Liver (tissue), 8 donors: ENCODE measurements at regions not wholly inside any gene's neighbourhood (a gene's known extent, or its start where the extent isn't known, plus 50 kb on each side); places are given as distances from the start of the nearest gene placed in this dataset.

ENCODE experiments used
- DNase-seq: peaks from one replicate; pipeline ENCODE4 v3.0.0-alpha.2; 2017; ENCODE audit warnings: low spot score
- H3K27ac ChIP-seq, 2 donors: one replicate each; pipeline ENCODE4 v1.7.0; 2013; ENCODE audit warnings: inconsistent platforms in 2 of 2, low read length in 2 of 2, control low read depth in 1 of 2, low read depth in 1 of 2, mild to moderate bottlenecking in 1 of 2
- H3K27me3 ChIP-seq, 4 donors: one replicate each; pipeline versions ENCODE4 v1.6.1 to v1.7.0; 2013; ENCODE audit warnings: low read length in 3 of 4, inconsistent platforms in 1 of 4, mild to moderate bottlenecking in 1 of 4, moderate library complexity in 1 of 4; ENCODE audit not compliant: control insufficient read depth in 4 of 4, insufficient read depth in 4 of 4
- H3K36me3 ChIP-seq, 4 donors: one replicate each; pipeline versions ENCODE4 v1.6.1 to v1.7.0; 2013; ENCODE audit warnings: low read length in 3 of 4, mild to moderate bottlenecking in 3 of 4, low read depth in 1 of 4, moderate library complexity in 1 of 4; ENCODE audit not compliant: control insufficient read depth in 4 of 4, insufficient read depth in 3 of 4
- H3K4me1 ChIP-seq, 4 donors: one replicate each; pipeline versions ENCODE4 v1.6.1 to v1.7.0; 2013; ENCODE audit warnings: low read length in 3 of 4, mild to moderate bottlenecking in 3 of 4, moderate library complexity in 1 of 4; ENCODE audit not compliant: control insufficient read depth in 4 of 4, insufficient read depth in 4 of 4
- H3K4me3 ChIP-seq, 3 donors: one replicate each; pipeline versions ENCODE4 v1.6.1 to v1.7.0; 2013; ENCODE audit warnings: low read length in 3 of 3, control low read depth in 1 of 3, low read depth in 1 of 3, mild to moderate bottlenecking in 1 of 3
- H3K9ac ChIP-seq, 2 donors: one replicate each; pipeline ENCODE4 v1.7.0; 2013; ENCODE audit warnings: low read length in 2 of 2, mild to moderate bottlenecking in 2 of 2, moderate library complexity in 2 of 2, control low read depth in 1 of 2, low read depth in 1 of 2
- H3K9me3 ChIP-seq, 4 donors: one replicate each; pipeline versions ENCODE4 v1.6.1 to v1.7.0; 2013; ENCODE audit warnings: low read length in 3 of 4; ENCODE audit not compliant: control insufficient read depth in 4 of 4
- CTCF ChIP-seq: fragments of 150-350 bp; IDR thresholded peaks from 2 replicates; pipeline ENCODE4 v1.5.1; 2017; ENCODE audit warnings: improper control_type of control experiment, low read depth, low read length; ENCODE audit not compliant: missing input control
- EGR1 ChIP-seq, 2 donors: IDR thresholded peaks; 2 replicates each; pipeline ENCODE4 v1.6.1; 2016 to 2018; ENCODE audit warnings: antibody characterized with exemption in 2 of 2, low read depth in 2 of 2
- FOXA1 ChIP-seq: IDR thresholded peaks from 2 replicates; pipeline ENCODE4 v1.6.1; 2016; ENCODE audit warnings: antibody characterized with exemption
- FOXA2 ChIP-seq: IDR thresholded peaks from 2 replicates; pipeline ENCODE4 v1.6.1; 2016; ENCODE audit warnings: antibody characterized with exemption
- GABPA ChIP-seq, 2 donors: IDR thresholded peaks in 1 of 2; conservative IDR thresholded peaks in 1 of 2; 2 replicates each; pipeline ENCODE4 v1.6.1; 2016; ENCODE audit warnings: antibody characterized with exemption in 2 of 2, mild to moderate bottlenecking in 1 of 2, moderate library complexity in 1 of 2
- HNF4A ChIP-seq, 2 donors: conservative IDR thresholded peaks; 2 replicates each; pipeline ENCODE4 v1.6.1; 2016; ENCODE audit warnings: antibody characterized with exemption in 2 of 2, mild to moderate bottlenecking in 2 of 2
- HNF4G ChIP-seq: IDR thresholded peaks from 2 replicates; pipeline ENCODE4 v1.6.1; 2016; ENCODE audit warnings: antibody characterized with exemption
- JUND ChIP-seq, 2 donors: IDR thresholded peaks; 2 replicates each; pipeline ENCODE4 v1.6.1; 2016; ENCODE audit warnings: antibody characterized with exemption in 2 of 2
- MAX ChIP-seq: IDR thresholded peaks from 2 replicates; pipeline ENCODE4 v1.6.1; 2016; ENCODE audit warnings: antibody characterized with exemption
- NR2F2 ChIP-seq: IDR thresholded peaks from 2 replicates; pipeline ENCODE4 v1.6.1; 2016; ENCODE audit warnings: antibody characterized with exemption
- RAD21 ChIP-seq, 2 donors: IDR thresholded peaks; 2 replicates each; pipeline ENCODE4 v1.6.1; 2016; ENCODE audit warnings: antibody characterized with exemption in 2 of 2, mild to moderate bottlenecking in 2 of 2
- REST ChIP-seq: IDR thresholded peaks from 2 replicates; pipeline ENCODE4 v1.6.1; 2016; ENCODE audit warnings: antibody characterized with exemption, mild to moderate bottlenecking
- RXRA ChIP-seq, 2 donors: IDR thresholded peaks; 2 replicates each; pipeline ENCODE4 v1.6.1; 2017 to 2018; ENCODE audit warnings: antibody characterized with exemption in 2 of 2, mild to moderate bottlenecking in 1 of 2
- SP1 ChIP-seq: IDR thresholded peaks from 2 replicates; pipeline ENCODE4 v1.6.1; 2018; ENCODE audit warnings: antibody characterized with exemption, mild to moderate bottlenecking
- TAF1 ChIP-seq: conservative IDR thresholded peaks from 2 replicates; pipeline ENCODE4 v1.6.1; 2016; ENCODE audit warnings: antibody characterized with exemption, mild to moderate bottlenecking
- YY1 ChIP-seq: IDR thresholded peaks from 2 replicates; pipeline ENCODE4 v1.6.1; 2016; ENCODE audit warnings: antibody characterized with exemption, mild to moderate bottlenecking
- ZBTB33 ChIP-seq: IDR thresholded peaks from 2 replicates; pipeline ENCODE4 v1.6.1; 2016; ENCODE audit warnings: antibody characterized with exemption
- WGBS: extraction: QIAGEN DNeasy Blood & Tissue Kit; methylation state at CpG from one replicate; pipeline ENCODE4 v1.1.7; 2013; 5-methylcytosine and 5-hydroxymethylcytosine counted together
- TF ChIP-seq, protein P1 (sequence below): IDR thresholded peaks from 2 replicates; pipeline ENCODE4 v1.6.1; 2016; ENCODE audit warnings: antibody characterized with exemption
- donor health status: healthy.
- donor health status: healthy.
- donor health status: healthy.
- donor health status: healthy.
- donor health status: healthy.

DNA sequence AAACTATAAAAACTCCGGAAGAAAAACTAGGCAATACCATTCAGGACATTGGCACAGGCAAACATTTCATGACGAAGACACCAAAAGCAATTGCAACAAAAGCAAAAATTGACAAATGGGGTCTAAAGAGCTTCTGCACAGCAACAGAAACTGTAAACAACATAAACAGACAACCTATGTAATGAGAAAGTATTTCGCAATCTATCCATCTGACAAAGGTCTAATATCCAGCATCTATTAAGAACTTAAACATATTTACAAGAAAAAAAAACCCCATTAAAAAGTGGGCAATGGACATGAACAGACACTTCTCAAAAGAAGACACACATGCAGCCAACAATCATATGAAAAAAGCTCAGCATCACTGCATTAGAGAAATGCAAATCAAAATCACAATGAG, 498.6 kb downstream of the HINT1 start:
- WGBS: 88% methylated on average over 3 of the region's 3 CpGs
- H3K4me3 ChIP-seq: no peak overlapping the region
- TF ChIP-seq FOXA1 (no peak), RXRA (IDR thresholded peaks at IDR 0.05) (no peak), EGR1 (IDR thresholded peaks at IDR 0.05; ENCODE audit: low read depth in 2 of 2) (no peak)

GRCh38 chr5:130652176-130652575, 512.9 kb downstream of the HINT1 start:
- Histone ChIP-seq H3K36me3 (no peaks in the 10 kb centered on the region), H3K4me3 (no peak overlapping the region), H3K27me3 (no peaks in the 10 kb centered on the region), H3K4me1 (no peaks in the 10 kb centered on the region), H3K9me3 (no peaks in the 10 kb centered on the region), H3K9ac (no peak overlapping the region), H3K27ac (no peak overlapping the region)
- TF ChIP-seq HNF4G (no peak), REST (no peak), RAD21 (IDR thresholded peaks at IDR 0.05) (no peak), JUND (IDR thresholded peaks at IDR 0.05) (no peak), YY1 (no peak), ZBTB33 (no peak), RXRA (IDR thresholded peaks at IDR 0.05) (no peak), NR2F2 (no peak), EGR1 (IDR thresholded peaks at IDR 0.05; ENCODE audit: low read depth in 2 of 2) (no peak), TAF1 (no peak), MAX (no peak), FOXA2 (no peak), HNF4A (conservative IDR thresholded peaks at IDR 0.05) (no peak), GABPA (IDR thresholded peaks at IDR 0.05 in 1 of 2, conservative IDR thresholded peaks at IDR 0.05 in 1 of 2) (no peak), FOXA1 (no peak), CTCF (no peak), SP1 (no peak)
- TF ChIP-seq, protein P1, sequence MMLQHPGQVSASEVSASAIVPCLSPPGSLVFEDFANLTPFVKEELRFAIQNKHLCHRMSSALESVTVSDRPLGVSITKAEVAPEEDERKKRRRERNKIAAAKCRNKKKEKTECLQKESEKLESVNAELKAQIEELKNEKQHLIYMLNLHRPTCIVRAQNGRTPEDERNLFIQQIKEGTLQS: no peak
- no peak for DNase-seq
- WGBS: 54% methylated on average over 2 of the region's 2 CpGs

More for the DNA sequence above, 498.6 kb downstream of the HINT1 start:
- H3K4me1 ChIP-seq: no peaks in the 10 kb centered on the region
- H3K36me3 ChIP-seq: no peaks in the 10 kb centered on the region
- no peak for DNase-seq
- H3K27me3 ChIP-seq: no peaks in the 10 kb centered on the region
- H3K9ac ChIP-seq: no peak overlapping the region
- H3K9me3 ChIP-seq: no peaks in the 10 kb centered on the region
- H3K27ac ChIP-seq: no peak overlapping the region
